GM19043 (cell line): ENCODE measurements at regions not wholly inside any gene's neighbourhood (a gene's known extent, or its start where the extent isn't known, plus 50 kb on each side); places are given as distances from the start of the nearest gene placed in this dataset.

Experiments used
- ATAC-seq: cut with Tn5 transposase; IDR thresholded peaks from one replicate; pipeline ENCODE4 v1.9.1; 2021; ENCODE audit warnings: low read depth; ENCODE audit not compliant: unreplicated experiment

DNA sequence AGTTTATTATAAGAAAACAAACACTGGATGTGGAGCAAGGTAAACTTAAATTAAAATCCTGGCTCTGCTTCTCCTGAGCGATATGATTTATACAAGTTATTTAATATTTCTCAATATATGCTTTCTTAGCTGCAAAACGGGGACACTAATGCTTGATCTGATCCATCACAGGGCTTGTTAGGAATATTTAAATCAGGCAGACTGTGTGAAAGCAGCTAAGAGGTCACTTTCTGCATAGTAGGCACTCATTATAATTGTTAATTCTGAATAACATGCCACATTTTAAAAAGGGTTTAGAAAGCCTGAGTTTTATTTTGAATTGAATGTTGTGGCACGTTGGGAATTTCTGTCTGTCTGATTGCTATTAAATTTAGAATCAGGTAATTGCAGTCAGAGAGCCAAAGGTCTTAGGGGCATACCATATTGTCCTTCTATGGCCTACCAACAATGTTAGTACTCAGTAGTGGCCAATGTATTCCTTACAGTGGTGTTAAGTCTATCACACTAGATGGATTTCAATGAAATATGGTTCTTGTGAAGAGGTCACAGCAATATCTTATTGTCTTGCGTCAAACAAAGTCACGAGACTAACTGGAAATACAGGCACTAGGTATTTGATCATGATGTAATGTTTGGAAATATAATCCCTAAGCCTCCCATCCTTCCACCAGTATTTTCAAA is 890.0 kb upstream of the CDH8 start:
- ATAC-seq, result no peak

- no peak for ATAC-seq
Measured at GRCh38 chr16:62921904-62922303, 885.7 kb upstream of the CDH8 start.

DNA sequence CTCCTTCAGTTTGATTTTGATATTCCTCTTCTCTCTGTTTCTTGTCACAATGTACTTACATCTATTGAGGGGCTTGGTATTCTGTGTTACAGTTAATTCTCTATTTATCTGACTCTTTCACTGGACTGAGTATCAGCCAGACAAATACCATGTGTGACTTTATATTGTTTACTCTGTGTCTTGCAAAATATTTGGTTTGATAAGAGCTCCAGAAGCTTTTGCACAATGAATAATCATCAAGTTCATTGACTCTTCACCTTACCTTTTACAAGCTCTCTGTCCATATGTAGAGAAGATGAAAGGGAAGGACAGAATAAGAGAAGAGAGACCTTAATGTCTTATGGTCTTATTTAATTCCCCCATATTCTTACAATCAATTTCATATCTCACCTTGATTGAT is 877.7 kb upstream of the CDH8 start:
- ATAC-seq, result no peak

- ATAC-seq, result no peak
Measured at GRCh38 chr16:62913333-62913732, 877.1 kb upstream of the CDH8 start.

GRCh38 chr16:62909597-62909996 is 873.4 kb upstream of the CDH8 start:
- ATAC-seq, result no peak

DNA sequence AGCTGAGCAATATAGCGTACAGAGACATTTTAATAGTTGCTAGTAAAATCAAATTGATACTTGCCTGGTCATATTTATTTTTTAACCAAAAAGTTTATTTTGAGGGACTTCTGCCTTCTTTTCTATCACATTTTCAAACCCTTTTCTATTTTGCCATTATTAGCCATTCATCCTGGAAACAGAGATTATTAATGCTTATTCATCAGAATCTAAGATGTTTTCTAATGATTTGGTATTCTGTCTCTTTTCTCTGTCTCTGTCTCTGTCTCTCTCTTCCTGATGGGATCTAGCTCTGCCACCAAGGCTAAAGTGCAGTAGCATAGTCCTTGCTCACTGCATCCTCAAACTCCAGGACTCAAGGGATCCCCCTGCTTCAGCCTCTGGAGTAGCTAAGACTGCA is 871.3 kb upstream of the CDH8 start:
- ATAC-seq, result no peak

DNA sequence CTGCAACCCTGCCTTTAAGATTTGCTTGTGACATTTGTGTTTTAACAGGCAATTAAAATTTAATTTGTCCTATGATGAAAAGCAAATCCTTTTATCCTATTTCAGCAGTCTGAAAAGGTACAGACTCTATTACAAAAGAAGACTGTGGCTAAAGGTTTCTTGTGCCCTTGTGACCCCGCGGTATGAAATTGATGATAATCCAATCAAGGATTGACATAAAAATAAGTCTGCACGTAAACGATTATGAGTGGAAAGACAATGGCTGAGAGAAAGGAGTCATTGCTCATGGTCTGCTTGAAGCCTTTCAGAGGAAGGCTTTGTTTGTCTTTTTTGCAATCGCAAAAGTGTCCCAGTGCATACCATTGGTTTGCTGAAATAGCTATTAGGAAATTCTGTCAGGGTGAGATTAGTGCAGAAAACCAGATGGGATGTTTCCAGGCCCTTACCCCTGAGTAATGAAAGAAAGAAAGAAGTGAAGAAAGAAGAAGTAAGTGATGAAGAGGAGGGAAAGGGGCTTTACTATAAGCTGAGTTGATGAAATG is 867.8 kb upstream of the CDH8 start:
- ATAC-seq, result no peak

DNA sequence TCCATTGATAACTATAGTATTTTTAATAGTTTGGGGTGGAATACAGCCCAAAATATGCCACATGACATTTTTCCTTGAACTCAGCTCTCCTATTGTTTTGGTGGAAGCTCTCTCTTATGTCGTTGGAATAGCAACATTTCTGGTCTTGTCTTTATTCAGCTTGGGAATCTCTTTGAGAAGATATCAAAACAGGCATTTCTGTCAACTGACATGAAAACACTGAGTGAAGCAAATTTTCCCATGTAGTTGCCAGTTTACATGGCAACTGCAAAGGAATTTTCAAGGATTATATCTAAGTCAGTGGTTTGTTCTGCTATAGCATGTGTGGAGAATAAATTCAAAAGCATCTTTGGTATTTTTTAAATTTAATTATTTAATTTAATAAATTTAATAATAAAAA is 863.5 kb upstream of the CDH8 start:
- no peak for ATAC-seq

GRCh38 chr16:62889097-62889496 is 852.9 kb upstream of the CDH8 start:
- ATAC-seq, result no peak

- ATAC-seq, result no peak
Measured at GRCh38 chr16:62883509-62883908, 847.3 kb upstream of the CDH8 start.

GRCh38 chr16:62882552-62883221 is 846.4 kb upstream of the CDH8 start:
- no peak for ATAC-seq

GRCh38 chr16:62876133-62876532 is 839.9 kb upstream of the CDH8 start:
- no peak for ATAC-seq

GRCh38 chr16:62872339-62872738 is 836.1 kb upstream of the CDH8 start:
- no peak for ATAC-seq

GRCh38 chr16:62870554-62870953 is 834.3 kb upstream of the CDH8 start:
- ATAC-seq, result no peak

GRCh38 chr16:62869837-62870236 is 833.6 kb upstream of the CDH8 start:
- ATAC-seq, result no peak

- ATAC-seq, result no peak
Measured at GRCh38 chr16:62863139-62863538, 826.9 kb upstream of the CDH8 start.

DNA sequence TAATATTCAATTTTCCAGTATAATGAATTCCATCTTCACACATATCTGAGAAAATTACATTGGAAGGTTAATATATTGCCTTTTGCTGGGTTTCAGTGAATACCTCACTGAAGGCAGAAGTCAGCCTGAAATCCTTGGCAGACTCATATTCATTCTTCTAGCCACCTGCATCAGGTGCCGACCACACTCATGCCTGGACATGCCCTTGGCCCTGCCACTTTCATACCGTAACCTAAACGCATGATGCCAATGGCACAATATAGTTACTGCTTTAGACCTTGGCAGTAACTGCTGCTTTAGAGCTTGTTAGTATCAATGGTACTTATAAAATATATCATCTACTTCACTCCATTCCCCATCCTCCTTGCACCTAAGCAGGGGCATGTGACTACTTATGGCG is 817.6 kb upstream of the CDH8 start:
- ATAC-seq, result no peak

DNA sequence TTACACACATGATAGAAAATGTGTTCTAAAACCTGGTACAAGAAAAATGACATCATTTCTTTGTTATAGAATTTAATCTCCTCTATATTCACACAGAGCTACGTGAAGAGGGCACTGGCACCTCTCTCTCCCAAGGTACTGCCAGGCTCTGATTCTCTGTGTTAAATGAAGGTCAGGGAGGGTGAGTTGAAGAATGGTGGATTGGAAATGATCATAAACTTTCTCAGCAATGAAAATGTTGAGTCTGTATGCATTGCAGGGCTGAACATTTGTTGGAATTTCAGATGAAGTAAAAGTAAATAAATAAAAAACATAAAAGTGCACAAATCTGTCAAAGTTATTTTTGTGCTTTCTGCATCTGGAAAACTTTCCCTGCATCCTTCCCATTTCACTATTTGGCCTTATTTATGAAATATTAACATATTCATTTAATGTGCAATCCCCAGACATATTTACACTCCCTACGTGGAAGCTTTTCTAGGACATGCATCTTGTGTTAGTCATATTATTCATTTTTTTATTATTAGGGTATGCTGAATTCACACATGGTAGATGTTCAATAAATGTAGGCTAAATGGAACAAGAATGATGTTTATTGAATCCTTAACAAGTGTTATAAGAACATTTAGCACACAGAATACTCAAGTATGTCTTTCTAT is 810.3 kb upstream of the CDH8 start:
- ATAC-seq, result no peak

DNA sequence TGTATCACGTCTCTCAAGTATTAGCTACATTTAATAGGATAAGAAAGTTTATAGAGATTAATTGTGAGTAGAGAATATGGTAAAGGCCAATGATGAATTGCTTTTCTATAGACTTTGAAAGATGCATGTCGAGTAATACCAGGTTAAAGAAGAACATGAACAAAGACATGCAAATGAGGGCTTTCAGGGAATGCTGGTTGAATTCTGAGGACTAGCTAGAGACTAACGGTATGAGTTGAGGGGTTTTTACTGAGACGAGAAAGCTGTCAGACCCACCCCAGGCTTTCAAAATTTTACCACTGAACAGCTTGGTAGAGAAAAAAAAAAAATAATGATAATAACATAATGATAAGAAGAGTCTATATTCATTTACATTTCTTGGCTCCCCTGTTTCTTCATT is 796.0 kb upstream of the CDH8 start:
- no peak for ATAC-seq

- ATAC-seq, result no peak
Measured at GRCh38 chr16:62831235-62831850, 795.1 kb upstream of the CDH8 start.

- ATAC-seq, result no peak
Measured at GRCh38 chr16:62829607-62830006, 793.4 kb upstream of the CDH8 start.
